Panc1 (cell line): ENCODE measurements at regions not wholly inside any gene's neighbourhood (a gene's known extent, or its start where the extent isn't known, plus 50 kb on each side); places are given as distances from the start of the nearest gene placed in this dataset.

Source experiments
- CTCF ChIP-seq: fragments of 450-650 bp; IDR thresholded peaks from 2 replicates; pipeline ENCODE4 v1.5.1; 2017; ENCODE audit warnings: mild to moderate bottlenecking
- POLR2AphosphoS5 ChIP-seq: IDR thresholded peaks from 2 replicates; pipeline ENCODE4 v1.6.1; 2012; ENCODE audit warnings: mild to moderate bottlenecking, low read depth, low read length, moderate library complexity
- SIN3A ChIP-seq: IDR thresholded peaks from 2 replicates; pipeline ENCODE4 v1.6.1; 2012; ENCODE audit warnings: low read depth, mild to moderate bottlenecking, low read length, moderate library complexity, borderline replicate concordance; ENCODE audit not compliant: insufficient read depth
- TCF7L2 ChIP-seq: IDR thresholded peaks from 2 replicates; pipeline ENCODE4 v1.6.1; 2011; ENCODE audit warnings: mild to moderate bottlenecking, low read depth, low read length, inconsistent platforms
- TF ChIP-seq, protein P1 (sequence below), 2 experiments: IDR thresholded peaks; 2 replicates each; pipeline ENCODE4 v1.6.1; 2011 to 2012; ENCODE audit warnings: low read depth in 2 of 2, control low read depth in 1 of 2, low read length in 1 of 2, mild to moderate bottlenecking in 1 of 2, moderate library complexity in 1 of 2; ENCODE audit not compliant: insufficient read depth in 1 of 2

DNA sequence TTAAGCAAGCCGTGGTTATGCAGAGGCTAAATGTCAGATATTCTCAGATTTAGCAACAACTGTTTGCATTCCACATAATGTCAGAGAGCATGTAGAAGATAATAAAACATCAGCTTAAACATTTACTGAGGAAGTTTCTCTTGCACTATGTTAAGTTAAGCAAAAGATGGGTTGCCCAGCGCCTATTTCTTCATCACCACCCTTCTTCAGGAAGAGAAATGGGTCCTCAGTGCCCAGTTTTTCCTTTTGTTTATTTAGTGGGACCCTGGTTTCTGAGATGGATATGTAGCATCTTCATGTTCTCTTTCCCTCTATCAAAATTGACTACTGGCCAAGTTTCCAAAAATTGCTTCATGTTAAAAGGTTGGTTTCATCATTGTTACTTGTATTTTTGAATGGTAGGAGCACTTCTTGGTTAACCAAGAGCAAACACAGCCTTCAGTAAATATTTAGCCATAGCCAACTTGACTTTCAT lies 356.8 kb downstream of the RFC3 start:
- TF ChIP-seq CTCF (no peak), SIN3A (no peak), POLR2AphosphoS5 (no peak), TCF7L2 (no peak)
- TF ChIP-seq, protein P1, sequence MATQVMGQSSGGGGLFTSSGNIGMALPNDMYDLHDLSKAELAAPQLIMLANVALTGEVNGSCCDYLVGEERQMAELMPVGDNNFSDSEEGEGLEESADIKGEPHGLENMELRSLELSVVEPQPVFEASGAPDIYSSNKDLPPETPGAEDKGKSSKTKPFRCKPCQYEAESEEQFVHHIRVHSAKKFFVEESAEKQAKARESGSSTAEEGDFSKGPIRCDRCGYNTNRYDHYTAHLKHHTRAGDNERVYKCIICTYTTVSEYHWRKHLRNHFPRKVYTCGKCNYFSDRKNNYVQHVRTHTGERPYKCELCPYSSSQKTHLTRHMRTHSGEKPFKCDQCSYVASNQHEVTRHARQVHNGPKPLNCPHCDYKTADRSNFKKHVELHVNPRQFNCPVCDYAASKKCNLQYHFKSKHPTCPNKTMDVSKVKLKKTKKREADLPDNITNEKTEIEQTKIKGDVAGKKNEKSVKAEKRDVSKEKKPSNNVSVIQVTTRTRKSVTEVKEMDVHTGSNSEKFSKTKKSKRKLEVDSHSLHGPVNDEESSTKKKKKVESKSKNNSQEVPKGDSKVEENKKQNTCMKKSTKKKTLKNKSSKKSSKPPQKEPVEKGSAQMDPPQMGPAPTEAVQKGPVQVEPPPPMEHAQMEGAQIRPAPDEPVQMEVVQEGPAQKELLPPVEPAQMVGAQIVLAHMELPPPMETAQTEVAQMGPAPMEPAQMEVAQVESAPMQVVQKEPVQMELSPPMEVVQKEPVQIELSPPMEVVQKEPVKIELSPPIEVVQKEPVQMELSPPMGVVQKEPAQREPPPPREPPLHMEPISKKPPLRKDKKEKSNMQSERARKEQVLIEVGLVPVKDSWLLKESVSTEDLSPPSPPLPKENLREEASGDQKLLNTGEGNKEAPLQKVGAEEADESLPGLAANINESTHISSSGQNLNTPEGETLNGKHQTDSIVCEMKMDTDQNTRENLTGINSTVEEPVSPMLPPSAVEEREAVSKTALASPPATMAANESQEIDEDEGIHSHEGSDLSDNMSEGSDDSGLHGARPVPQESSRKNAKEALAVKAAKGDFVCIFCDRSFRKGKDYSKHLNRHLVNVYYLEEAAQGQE (IDR thresholded peaks at IDR 0.05; ENCODE audit: insufficient read depth in 1 of 2, low read depth in 2 of 2, low read length in 1 of 2), result no peak
